ENCODE measurements at regions not wholly inside any gene's neighbourhood (a gene's known extent, or its start where the extent isn't known, plus 50 kb on each side); places are given as distances from the start of the nearest gene placed in this dataset.
A peak's percentile ranks its signal among the peaks of the same experiment; 100 is the strongest.

DNA sequence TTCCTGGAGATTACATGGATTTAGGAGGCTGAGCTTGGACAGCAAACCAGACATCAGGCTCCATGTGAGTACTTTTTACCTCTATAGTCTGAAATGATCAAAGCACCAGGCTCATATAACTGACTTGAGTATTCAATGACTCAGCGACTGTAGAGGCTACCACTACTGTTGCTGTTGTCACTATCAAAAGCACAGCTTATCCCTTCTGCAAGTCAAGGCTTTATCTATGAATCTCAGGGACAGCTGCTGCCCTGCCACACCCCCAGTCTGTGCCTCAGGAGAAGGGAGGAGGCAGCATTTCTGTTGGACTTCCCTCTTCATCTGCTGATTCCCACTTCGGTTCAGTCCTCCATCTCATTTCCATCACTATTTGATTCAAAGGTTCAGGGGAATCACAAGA is 80.5 kb upstream of the CNR1 start:
- no peak overlapping the region for H3K4me3 Mint-ChIP-seq (ENCODE audit: unreplicated experiment)
- H3K9me3 Mint-ChIP-seq (ENCODE audit: unreplicated experiment), result no peaks in the 10 kb centered on the region
- no peaks in the 10 kb centered on the region for H3K27me3 Mint-ChIP-seq (ENCODE audit: unreplicated experiment)
- no peaks in the 10 kb centered on the region for H3K36me3 Mint-ChIP-seq (ENCODE audit: low read depth, unreplicated experiment)
- TF ChIP-seq, protein P1, sequence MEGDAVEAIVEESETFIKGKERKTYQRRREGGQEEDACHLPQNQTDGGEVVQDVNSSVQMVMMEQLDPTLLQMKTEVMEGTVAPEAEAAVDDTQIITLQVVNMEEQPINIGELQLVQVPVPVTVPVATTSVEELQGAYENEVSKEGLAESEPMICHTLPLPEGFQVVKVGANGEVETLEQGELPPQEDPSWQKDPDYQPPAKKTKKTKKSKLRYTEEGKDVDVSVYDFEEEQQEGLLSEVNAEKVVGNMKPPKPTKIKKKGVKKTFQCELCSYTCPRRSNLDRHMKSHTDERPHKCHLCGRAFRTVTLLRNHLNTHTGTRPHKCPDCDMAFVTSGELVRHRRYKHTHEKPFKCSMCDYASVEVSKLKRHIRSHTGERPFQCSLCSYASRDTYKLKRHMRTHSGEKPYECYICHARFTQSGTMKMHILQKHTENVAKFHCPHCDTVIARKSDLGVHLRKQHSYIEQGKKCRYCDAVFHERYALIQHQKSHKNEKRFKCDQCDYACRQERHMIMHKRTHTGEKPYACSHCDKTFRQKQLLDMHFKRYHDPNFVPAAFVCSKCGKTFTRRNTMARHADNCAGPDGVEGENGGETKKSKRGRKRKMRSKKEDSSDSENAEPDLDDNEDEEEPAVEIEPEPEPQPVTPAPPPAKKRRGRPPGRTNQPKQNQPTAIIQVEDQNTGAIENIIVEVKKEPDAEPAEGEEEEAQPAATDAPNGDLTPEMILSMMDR (IDR thresholded peaks at IDR 0.05; ENCODE audit: unreplicated experiment), result no peak
- no peak for DNase-seq (ENCODE audit: low spot score)
- no peak overlapping the region for H3K27ac Mint-ChIP-seq (ENCODE audit: unreplicated experiment)
- no peaks in the 10 kb centered on the region for H3K4me1 Mint-ChIP-seq (ENCODE audit: unreplicated experiment)

DNA sequence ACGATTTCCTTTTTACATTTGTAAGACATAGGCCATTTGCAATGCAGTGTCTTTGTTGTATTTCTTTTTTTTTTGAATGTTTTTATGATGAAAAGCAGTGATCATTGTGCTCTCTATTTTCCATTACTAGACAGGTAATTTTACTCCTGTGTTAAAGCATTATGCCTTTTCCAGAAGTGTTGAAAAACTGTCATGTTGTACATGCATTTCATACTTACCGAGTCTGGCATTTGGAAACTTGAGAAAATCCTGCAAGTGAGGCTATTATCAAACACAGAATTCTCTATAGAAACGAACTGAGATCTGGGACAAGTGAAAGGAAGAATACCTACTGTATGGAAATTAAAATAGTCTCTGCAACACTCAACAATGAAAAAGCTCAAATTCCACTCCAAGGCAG is 78.6 kb upstream of the CNR1 start:
- no peaks in the 10 kb centered on the region for H3K36me3 Mint-ChIP-seq (ENCODE audit: low read depth, unreplicated experiment)
- no peak overlapping the region for H3K4me3 Mint-ChIP-seq (ENCODE audit: unreplicated experiment)
- no peaks in the 10 kb centered on the region for H3K4me1 Mint-ChIP-seq (ENCODE audit: unreplicated experiment)
- DNase-seq (ENCODE audit: low spot score), result no peak
- H3K9me3 Mint-ChIP-seq (ENCODE audit: unreplicated experiment), result no peaks in the 10 kb centered on the region
- H3K27me3 Mint-ChIP-seq (ENCODE audit: unreplicated experiment), result no peaks in the 10 kb centered on the region
- no peak overlapping the region for H3K27ac Mint-ChIP-seq (ENCODE audit: unreplicated experiment)
- TF ChIP-seq, protein P1 (IDR thresholded peaks at IDR 0.05; ENCODE audit: unreplicated experiment), result no peak

DNA sequence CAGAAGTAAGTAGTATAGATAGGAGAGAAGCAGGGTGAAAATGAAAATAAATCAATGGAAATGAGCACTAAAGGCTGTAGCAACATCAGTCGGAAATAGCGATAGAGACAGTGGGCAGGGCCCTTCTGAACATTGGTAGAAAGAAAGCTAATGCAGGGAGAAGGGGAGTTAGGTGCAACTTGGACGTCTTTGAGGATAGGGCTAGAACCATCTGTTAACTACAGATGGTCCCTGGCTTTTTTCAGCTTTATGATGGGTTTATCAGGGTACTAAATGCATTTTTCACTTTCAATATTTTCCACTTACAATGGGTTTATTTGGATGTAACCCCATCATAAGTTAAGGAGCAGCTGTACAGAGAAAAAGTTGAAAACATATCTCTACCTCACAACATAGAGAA is 72.8 kb upstream of the CNR1 start:
- DNase-seq (ENCODE audit: low spot score), result no peak
- no peaks in the 10 kb centered on the region for H3K36me3 Mint-ChIP-seq (ENCODE audit: low read depth, unreplicated experiment)
- H3K4me3 Mint-ChIP-seq (ENCODE audit: unreplicated experiment), result no peak overlapping the region
- no peaks in the 10 kb centered on the region for H3K27me3 Mint-ChIP-seq (ENCODE audit: unreplicated experiment)
- TF ChIP-seq, protein P1 (IDR thresholded peaks at IDR 0.05; ENCODE audit: unreplicated experiment), result no peak
- no peaks in the 10 kb centered on the region for H3K9me3 Mint-ChIP-seq (ENCODE audit: unreplicated experiment)
- no peak overlapping the region for H3K27ac Mint-ChIP-seq (ENCODE audit: unreplicated experiment)
- no peaks in the 10 kb centered on the region for H3K4me1 Mint-ChIP-seq (ENCODE audit: unreplicated experiment)

DNA sequence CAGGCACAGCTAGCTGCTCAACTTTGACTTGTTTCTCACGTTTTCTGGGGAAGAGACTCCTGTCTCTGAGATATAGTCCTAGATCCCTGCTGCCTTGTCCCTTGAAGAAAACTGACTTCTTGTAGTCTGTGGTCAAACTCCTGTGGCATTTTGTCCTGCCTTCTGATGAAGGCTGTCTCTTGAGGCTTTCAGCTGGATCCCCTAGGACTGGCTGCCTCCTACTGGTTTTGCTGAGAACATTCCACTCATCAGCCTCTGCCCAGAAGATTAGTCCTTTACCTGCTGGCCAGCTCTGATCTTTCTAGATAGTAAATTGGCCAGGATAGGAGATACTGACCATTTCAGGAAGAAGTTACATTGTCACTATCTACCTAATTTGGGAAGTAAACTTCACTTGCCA is 71.9 kb upstream of the CNR1 start:
- TF ChIP-seq, protein P1 (IDR thresholded peaks at IDR 0.05; ENCODE audit: unreplicated experiment), result peak; percentile 40
- no peaks in the 10 kb centered on the region for H3K9me3 Mint-ChIP-seq (ENCODE audit: unreplicated experiment)
- H3K27ac Mint-ChIP-seq (ENCODE audit: unreplicated experiment), result no peak overlapping the region
- peak; percentile 57 for DNase-seq (ENCODE audit: low spot score)
- H3K4me1 Mint-ChIP-seq (ENCODE audit: unreplicated experiment), result no peaks in the 10 kb centered on the region
- H3K36me3 Mint-ChIP-seq (ENCODE audit: low read depth, unreplicated experiment), result no peaks in the 10 kb centered on the region
- no peaks in the 10 kb centered on the region for H3K27me3 Mint-ChIP-seq (ENCODE audit: unreplicated experiment)
- H3K4me3 Mint-ChIP-seq (ENCODE audit: unreplicated experiment), result no peak overlapping the region

DNA sequence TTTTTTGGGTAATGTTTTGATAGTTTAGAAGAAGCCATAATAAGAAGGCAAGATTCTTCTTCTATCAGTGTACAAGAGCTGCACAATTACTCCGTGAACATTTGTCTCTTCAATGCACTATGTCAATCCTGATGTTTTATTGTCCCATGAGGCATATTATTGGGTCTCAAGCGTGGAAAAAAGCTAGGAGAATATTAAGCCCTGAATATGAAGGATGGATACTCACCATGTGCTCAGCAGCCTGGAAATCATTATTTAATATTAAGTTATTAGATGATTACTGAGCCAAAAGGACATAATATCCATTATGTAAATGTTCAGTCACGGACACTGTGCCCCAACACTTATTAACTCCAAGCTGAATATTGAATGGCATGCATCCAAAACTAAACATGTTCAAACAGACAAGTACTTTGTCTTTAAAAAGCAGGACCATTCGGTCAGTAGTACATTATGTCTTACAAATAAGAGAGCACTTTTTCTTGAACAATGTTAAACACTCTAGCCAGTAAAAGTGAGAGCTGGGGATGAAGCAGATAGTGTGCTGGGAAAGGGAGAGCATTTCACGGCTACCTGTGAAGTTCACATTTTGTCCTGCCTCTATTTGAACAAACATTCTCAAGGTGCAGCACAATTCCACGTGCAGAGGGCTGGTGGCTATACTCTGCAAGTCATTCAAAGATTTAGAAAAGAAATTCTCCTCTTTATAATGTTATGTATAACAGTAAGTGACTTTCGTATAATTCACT is 70.6 kb upstream of the CNR1 start:
- Mint-ChIP-seq H3K36me3 (ENCODE audit: low read depth, unreplicated experiment) (no peaks in the 10 kb centered on the region), H3K4me3 (ENCODE audit: unreplicated experiment) (no peak overlapping the region), H3K27ac (ENCODE audit: unreplicated experiment) (no peak overlapping the region), H3K9me3 (ENCODE audit: unreplicated experiment) (no peaks in the 10 kb centered on the region), H3K4me1 (ENCODE audit: unreplicated experiment) (no peaks in the 10 kb centered on the region), H3K27me3 (ENCODE audit: unreplicated experiment) (no peaks in the 10 kb centered on the region)
- TF ChIP-seq, protein P1 (IDR thresholded peaks at IDR 0.05; ENCODE audit: unreplicated experiment), result no peak
- DNase-seq (ENCODE audit: low spot score), result no peak

Data from endothelial cell (in vitro differentiated cells).